Gastroesophageal sphincter (tissue), 3 donors: ENCODE measurements at regions not wholly inside any gene's neighbourhood (a gene's known extent, or its start where the extent isn't known, plus 50 kb on each side); places are given as distances from the start of the nearest gene placed in this dataset.

Experiments
- POLR2A ChIP-seq, 2 donors: fragments of 450-650 bp; IDR thresholded peaks; one replicate each; pipeline ENCODE4 v1.6.1; 2017; ENCODE audit warnings: antibody characterized with exemption in 2 of 2, mild to moderate bottlenecking in 2 of 2, moderate library complexity in 1 of 2
- TF ChIP-seq, protein P1 (sequence below), 4 experiments: fragments of 200-600 bp in 2 of 4; fragments of 450-650 bp in 2 of 4; sonication (generic) in 1 of 4; IDR thresholded peaks; one replicate each; pipeline ENCODE4 v1.5.1; 2017 to 2019; ENCODE audit warnings: antibody characterized with exemption in 4 of 4, mild to moderate bottlenecking in 2 of 4, moderate library complexity in 2 of 4

DNA sequence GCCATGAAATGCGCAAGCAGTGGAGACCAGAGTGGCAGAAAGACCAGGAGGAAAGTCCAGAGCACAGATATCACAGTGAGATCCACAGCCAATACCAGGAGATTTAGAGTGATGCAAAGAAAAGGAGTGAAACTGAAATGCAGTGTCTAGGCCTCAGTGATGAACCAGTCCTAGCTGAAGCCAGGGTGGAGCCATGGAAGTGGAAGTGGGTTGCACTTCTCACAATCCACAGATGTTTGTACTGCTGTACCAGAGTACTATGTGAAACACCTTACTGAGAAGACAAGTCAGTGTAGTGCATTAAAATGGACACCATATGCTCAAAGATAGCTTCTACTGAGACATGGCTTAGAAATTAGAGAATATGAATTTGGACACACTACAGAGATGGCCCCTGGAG is 403.3 kb downstream of the HNRNPD start:
- TF ChIP-seq POLR2A (IDR thresholded peaks at IDR 0.05): no peak
- TF ChIP-seq, protein P1, sequence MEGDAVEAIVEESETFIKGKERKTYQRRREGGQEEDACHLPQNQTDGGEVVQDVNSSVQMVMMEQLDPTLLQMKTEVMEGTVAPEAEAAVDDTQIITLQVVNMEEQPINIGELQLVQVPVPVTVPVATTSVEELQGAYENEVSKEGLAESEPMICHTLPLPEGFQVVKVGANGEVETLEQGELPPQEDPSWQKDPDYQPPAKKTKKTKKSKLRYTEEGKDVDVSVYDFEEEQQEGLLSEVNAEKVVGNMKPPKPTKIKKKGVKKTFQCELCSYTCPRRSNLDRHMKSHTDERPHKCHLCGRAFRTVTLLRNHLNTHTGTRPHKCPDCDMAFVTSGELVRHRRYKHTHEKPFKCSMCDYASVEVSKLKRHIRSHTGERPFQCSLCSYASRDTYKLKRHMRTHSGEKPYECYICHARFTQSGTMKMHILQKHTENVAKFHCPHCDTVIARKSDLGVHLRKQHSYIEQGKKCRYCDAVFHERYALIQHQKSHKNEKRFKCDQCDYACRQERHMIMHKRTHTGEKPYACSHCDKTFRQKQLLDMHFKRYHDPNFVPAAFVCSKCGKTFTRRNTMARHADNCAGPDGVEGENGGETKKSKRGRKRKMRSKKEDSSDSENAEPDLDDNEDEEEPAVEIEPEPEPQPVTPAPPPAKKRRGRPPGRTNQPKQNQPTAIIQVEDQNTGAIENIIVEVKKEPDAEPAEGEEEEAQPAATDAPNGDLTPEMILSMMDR (IDR thresholded peaks at IDR 0.05): no peak
